Psoas muscle (tissue), 7 donors: ENCODE measurements at regions not wholly inside any gene's neighbourhood (a gene's known extent, or its start where the extent isn't known, plus 50 kb on each side); places are given as distances from the start of the nearest gene placed in this dataset.

ENCODE experiments used
- ATAC-seq, 4 donors: fragments of 200-7000 bp; cut with Tn5 transposase; one replicate each; pipeline ENCODE4 v1.9.1; 2020; ENCODE audit warnings: moderate library complexity in 3 of 4, mild to moderate bottlenecking in 2 of 4
- DNase-seq, 2 donors: peaks; one replicate each; pipeline ENCODE4 v3.0.0-alpha.2; 2020
- H3K27ac ChIP-seq: fragments of 200-600 bp; one replicate; pipeline ENCODE4 v1.8.0; 2022
- H3K27me3 ChIP-seq, 3 donors: fragments of 200-600 bp in 1 of 3; one replicate each; pipeline versions ENCODE4 v1.6.1 to v1.8.0; 2013 to 2022; ENCODE audit warnings: low read length in 2 of 3, mild to moderate bottlenecking in 2 of 3, moderate library complexity in 1 of 3; ENCODE audit not compliant: insufficient read depth in 3 of 3
- H3K36me3 ChIP-seq, 2 donors: fragments of 200-600 bp in 1 of 2; one replicate each; pipeline versions ENCODE4 v1.6.1 to v1.8.0; 2013 to 2022; ENCODE audit warnings: low read depth in 1 of 2, mild to moderate bottlenecking in 1 of 2, moderate library complexity in 1 of 2; ENCODE audit not compliant: insufficient read depth in 1 of 2
- H3K4me1 ChIP-seq: fragments of 200-600 bp; one replicate; pipeline ENCODE4 v1.8.0; 2022
- H3K4me3 ChIP-seq: fragments of 200-600 bp; one replicate; pipeline ENCODE4 v1.8.0; 2022; ENCODE audit warnings: mild to moderate bottlenecking
- H3K9me3 ChIP-seq: fragments of 200-600 bp; one replicate; pipeline ENCODE4 v1.8.0; 2022
- WGBS, 3 donors: extraction: QIAGEN DNeasy Blood & Tissue Kit; methylation state at CpG; one replicate each; pipeline versions ENCODE4 v1.1.6 to v1.1.7; 2013; 5-methylcytosine and 5-hydroxymethylcytosine counted together
- intact Hi-C, 2 donors: fragments of 100-400 bp; cut with DNase I; formaldehyde crosslinking; loops; one replicate each; pipeline versions ENCODE4 v1.11.0 to v1.14.2; 2022
- TF ChIP-seq, protein P1 (sequence below): fragments of 200-600 bp; IDR thresholded peaks from one replicate; pipeline ENCODE4 v1.8.0; 2022; ENCODE audit warnings: antibody characterized with exemption
- donor health status: healthy with polysubstance abuse.
- donor health status: DM: no; HTN: no; CAD: no; lungs with moderate emphysema.
- donor health status: Bipolar disorder and iron deficiency.
- donor health status: healthy.
- donor health status: DM: yes; HTN: yes; CAD: no.
- donor health status: DM: no; HTN: no; CAD: no.
- donor health status: DM: yes; HTN: yes; CAD: no.

DNA sequence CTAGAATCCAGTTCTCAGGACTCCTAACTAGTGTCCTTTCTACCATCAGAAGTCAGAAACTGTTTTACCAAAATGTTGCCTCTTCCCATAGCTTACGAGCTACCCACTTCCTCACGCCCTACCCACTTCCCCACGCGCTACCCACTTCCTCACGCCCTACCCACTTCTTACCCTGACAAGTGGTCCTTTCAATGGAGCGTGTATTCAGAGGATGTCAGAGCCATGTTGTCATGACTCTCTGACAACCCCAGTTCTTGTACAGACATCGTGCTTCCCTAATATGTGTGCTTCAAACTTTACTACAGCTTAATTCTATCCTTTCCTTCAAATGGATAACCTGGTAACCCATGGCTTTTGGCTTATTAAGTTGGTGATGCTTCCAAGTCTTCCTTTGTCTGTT lies 84.8 kb upstream of the PHF14 start:
- intact Hi-C loops = no loop called here
- ATAC-seq = no peak
- 76 to 83% (median 80%) methylated on average over 7 of the region's 7 CpGs for WGBS, 3 donors
- TF ChIP-seq, protein P1, sequence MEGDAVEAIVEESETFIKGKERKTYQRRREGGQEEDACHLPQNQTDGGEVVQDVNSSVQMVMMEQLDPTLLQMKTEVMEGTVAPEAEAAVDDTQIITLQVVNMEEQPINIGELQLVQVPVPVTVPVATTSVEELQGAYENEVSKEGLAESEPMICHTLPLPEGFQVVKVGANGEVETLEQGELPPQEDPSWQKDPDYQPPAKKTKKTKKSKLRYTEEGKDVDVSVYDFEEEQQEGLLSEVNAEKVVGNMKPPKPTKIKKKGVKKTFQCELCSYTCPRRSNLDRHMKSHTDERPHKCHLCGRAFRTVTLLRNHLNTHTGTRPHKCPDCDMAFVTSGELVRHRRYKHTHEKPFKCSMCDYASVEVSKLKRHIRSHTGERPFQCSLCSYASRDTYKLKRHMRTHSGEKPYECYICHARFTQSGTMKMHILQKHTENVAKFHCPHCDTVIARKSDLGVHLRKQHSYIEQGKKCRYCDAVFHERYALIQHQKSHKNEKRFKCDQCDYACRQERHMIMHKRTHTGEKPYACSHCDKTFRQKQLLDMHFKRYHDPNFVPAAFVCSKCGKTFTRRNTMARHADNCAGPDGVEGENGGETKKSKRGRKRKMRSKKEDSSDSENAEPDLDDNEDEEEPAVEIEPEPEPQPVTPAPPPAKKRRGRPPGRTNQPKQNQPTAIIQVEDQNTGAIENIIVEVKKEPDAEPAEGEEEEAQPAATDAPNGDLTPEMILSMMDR = no peak
- Histone ChIP-seq H3K4me3 (no peak overlapping the region), H3K27ac (no peak overlapping the region), H3K4me1 (no peaks in the 10 kb centered on the region), H3K27me3 (no peaks in the 10 kb centered on the region), H3K9me3 (no peaks in the 10 kb centered on the region), H3K36me3 (no peaks in the 10 kb centered on the region)
- DNase-seq = no peak

DNA sequence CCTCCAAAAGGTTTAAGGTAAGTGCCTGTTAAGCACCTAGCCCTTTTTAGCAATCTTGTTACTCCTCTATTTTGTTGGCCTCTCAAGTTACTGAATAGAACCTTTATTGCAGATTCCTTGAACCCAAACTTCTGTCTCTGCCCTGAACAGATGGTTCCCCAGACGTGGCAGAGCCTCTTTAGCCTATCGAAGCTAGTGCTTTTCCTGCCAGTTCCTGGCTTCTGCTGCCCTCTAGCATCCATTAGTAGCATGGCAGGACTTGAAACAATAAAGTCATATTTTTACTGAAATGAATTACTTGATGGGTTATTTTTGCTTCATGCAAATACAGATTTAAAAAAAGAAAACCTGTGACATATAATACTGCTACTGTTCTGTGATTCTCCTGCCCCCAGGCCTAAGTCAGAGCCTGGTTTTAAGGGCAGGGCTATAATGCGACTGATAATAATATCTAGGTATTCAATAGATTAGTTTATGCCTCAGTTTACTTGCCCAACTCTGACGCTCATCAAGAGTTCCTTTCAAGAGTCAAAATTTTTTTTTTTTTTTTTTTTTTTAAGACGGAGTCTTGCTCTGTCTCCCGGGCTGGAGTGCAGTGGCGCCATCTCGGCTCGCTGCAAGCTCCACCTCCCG lies 84.3 kb upstream of the PHF14 start:
- Histone ChIP-seq H3K36me3 (no peaks in the 10 kb centered on the region), H3K4me3 (no peak overlapping the region), H3K4me1 (no peaks in the 10 kb centered on the region), H3K9me3 (no peaks in the 10 kb centered on the region), H3K27me3 (no peaks in the 10 kb centered on the region), H3K27ac (no peak overlapping the region)
- intact Hi-C loops = no loop called here
- whole genome bisulfite sequencing, 3 donors = 57 to 61% (median 60%) methylated on average over 6 to 10 of the region's 10 CpGs
- DNase-seq (no peak), ATAC-seq (no peak)
- TF ChIP-seq, protein P1 = peak; percentile 26

DNA sequence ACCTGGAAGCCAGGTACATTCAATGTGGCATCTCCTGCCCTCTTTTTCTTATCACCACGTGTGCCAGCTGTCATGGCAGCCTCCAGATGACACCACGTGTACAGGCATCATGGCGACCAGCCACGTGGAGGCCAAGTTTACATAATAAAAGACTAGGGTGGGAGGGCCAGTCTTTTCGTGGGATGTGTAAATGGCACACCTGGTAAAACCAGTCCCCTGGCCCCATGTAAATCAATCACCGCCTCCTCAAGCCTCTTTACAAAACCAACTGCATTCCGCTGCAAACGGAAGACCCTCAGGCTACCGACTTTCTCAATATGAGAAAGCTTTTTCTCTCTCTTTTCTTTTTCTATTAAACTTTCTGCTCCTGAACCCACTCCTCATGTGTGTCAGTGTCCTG lies 65.1 kb upstream of the PHF14 start:
- ATAC-seq (no peak), DNase-seq (no peak)
- TF ChIP-seq, protein P1 = no peak
- Histone ChIP-seq H3K27me3 (no peaks in the 10 kb centered on the region), H3K27ac (no peak overlapping the region), H3K36me3 (no peaks in the 10 kb centered on the region), H3K4me1 (no peaks in the 10 kb centered on the region), H3K4me3 (no peak overlapping the region), H3K9me3 (peaks cover 7% of the 10 kb centered on the region)
- 62 to 66% (median 65%) methylated on average over 9 of the region's 9 CpGs for WGBS, 3 donors
- intact Hi-C loops = no loop called here

DNA sequence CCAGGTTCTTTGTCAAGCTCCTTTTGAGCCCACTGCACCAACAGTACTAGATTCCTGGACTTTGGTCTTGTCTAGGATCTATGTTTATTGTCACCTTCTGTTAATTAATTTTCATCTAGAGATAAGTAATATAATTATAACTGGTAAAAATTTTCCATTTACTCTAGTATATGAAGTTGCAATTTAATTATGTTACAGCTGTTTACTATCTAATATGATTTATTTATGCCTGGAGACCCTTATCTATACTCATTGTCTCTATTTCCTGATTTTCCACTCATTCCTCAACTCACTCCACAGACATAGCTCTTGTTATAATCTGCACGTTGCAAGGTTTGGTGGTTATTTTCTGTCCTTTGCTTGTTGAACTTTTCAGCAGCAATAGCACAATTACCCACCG lies 63.2 kb upstream of the PHF14 start:
- intact Hi-C loops = no loop called here
- H3K27me3 ChIP-seq = no peaks in the 10 kb centered on the region
- H3K9me3 ChIP-seq = peaks cover 7% of the 10 kb centered on the region
- DNase-seq (no peak), ATAC-seq (no peak)
- 84 to 89% (median 86%) methylated on average over 2 of the region's 2 CpGs for WGBS, 3 donors
- TF ChIP-seq, protein P1 = no peak
- H3K4me3 ChIP-seq = no peak overlapping the region
- H3K36me3 ChIP-seq = no peaks in the 10 kb centered on the region
- no peak overlapping the region for H3K27ac ChIP-seq
- H3K4me1 ChIP-seq = no peaks in the 10 kb centered on the region

DNA sequence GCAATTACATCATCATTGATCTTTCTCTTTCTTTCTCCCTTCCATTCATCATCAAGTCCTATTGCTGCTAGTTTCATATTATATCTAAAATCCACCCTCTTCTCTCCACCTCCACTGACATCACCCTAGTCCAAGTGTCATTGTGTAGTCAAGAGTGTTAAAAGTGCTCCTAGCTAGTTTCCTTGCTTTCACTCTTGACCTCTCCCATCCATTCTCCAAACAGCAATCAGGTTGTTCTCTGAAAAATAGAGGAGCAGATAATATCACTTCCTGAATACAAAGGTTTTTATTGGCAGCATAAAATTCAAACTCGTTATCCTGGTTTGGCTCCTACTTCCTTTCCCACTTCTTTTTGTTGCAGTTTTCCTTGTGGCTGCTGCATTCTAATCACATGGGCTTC lies 61.6 kb upstream of the PHF14 start:
- Histone ChIP-seq H3K36me3 (no peaks in the 10 kb centered on the region), H3K4me1 (no peaks in the 10 kb centered on the region), H3K4me3 (no peak overlapping the region), H3K9me3 (peaks cover 7% of the 10 kb centered on the region), H3K27ac (no peak overlapping the region), H3K27me3 (no peaks in the 10 kb centered on the region)
- intact Hi-C loops = no loop called here
- ATAC-seq (no peak), DNase-seq (no peak)
- 57 to 77% (median 62%) methylated on average over 1 of the region's 1 CpG for WGBS, 3 donors
- TF ChIP-seq, protein P1 = no peak
